ENCODE measurements at regions not wholly inside any gene's neighbourhood (a gene's known extent, or its start where the extent isn't known, plus 50 kb on each side); places are given as distances from the start of the nearest gene placed in this dataset.

- DNase-seq, result peak in 1 of 2 donors; percentile 33
These were observed 289.4 kb upstream of the FMN2 start for GRCh38 chr1:239802275-239802674.

GRCh38 chr1:239803781-239804180, 287.9 kb upstream of the FMN2 start:
- DNase-seq, result no peak

GRCh38 chr1:239804266-239804665, 287.4 kb upstream of the FMN2 start:
- no peak for DNase-seq

GRCh38 chr1:239805042-239805441, 286.6 kb upstream of the FMN2 start:
- DNase-seq, result no peak

GRCh38 chr1:239805851-239806772, 285.6 kb upstream of the FMN2 start:
- no peak for DNase-seq

- no peak for DNase-seq
These were observed 284.8 kb upstream of the FMN2 start for GRCh38 chr1:239806897-239807296.

GRCh38 chr1:239807361-239807760, 284.3 kb upstream of the FMN2 start:
- DNase-seq, result no peak

- no peak for DNase-seq
These were observed 281.6 kb upstream of the FMN2 start for GRCh38 chr1:239810061-239810481.

GRCh38 chr1:239811211-239811885, 280.3 kb upstream of the FMN2 start:
- DNase-seq, result no peak

GRCh38 chr1:239812580-239812979, 279.1 kb upstream of the FMN2 start:
- DNase-seq, result no peak

- no peak for DNase-seq
These were observed 277.3 kb upstream of the FMN2 start for GRCh38 chr1:239814306-239814881.

GRCh38 chr1:239815074-239815473, 276.6 kb upstream of the FMN2 start:
- DNase-seq, result no peak

- DNase-seq, result peak in 1 of 2 donors; percentile 18
These were observed 275.5 kb upstream of the FMN2 start for GRCh38 chr1:239816081-239816782.

- no peak for DNase-seq
These were observed 274.4 kb upstream of the FMN2 start for GRCh38 chr1:239817276-239817675.

- DNase-seq, result no peak
These were observed 273.9 kb upstream of the FMN2 start for GRCh38 chr1:239817801-239818200.

- no peak for DNase-seq
These were observed 272.6 kb upstream of the FMN2 start for GRCh38 chr1:239819096-239819495.

GRCh38 chr1:239819756-239820250, 271.9 kb upstream of the FMN2 start:
- DNase-seq, result no peak

- DNase-seq, result no peak
These were observed 267.8 kb upstream of the FMN2 start for GRCh38 chr1:239823852-239824251.

- DNase-seq, result no peak
These were observed 265.5 kb upstream of the FMN2 start for GRCh38 chr1:239826211-239826610.

GRCh38 chr1:239826736-239827135, 264.9 kb upstream of the FMN2 start:
- DNase-seq, result no peak

- DNase-seq, result no peak
These were observed 262.1 kb upstream of the FMN2 start for GRCh38 chr1:239829535-239829934.

GRCh38 chr1:239831577-239832355, 259.9 kb upstream of the FMN2 start:
- DNase-seq, result no peak

Data from CD4-positive, alpha-beta T cell treated with Interleukin-4 for 1 hour (primary cell).